GM23338 (cell line): ENCODE measurements at regions not wholly inside any gene's neighbourhood (a gene's known extent, or its start where the extent isn't known, plus 50 kb on each side); places are given as distances from the start of the nearest gene placed in this dataset.

Experiments
- ATAC-seq: fragments of 200-7000 bp; cut with Tn5 transposase; 3 replicates; pipeline ENCODE4 v1.9.1; 2020
- DNase-seq: peaks from one replicate; pipeline ENCODE4 v3.0.0-alpha.2; 2015; ENCODE audit warnings: low spot score
- H2AFZ ChIP-seq: fragments of 200-600 bp; sonication (generic); 2 replicates; pipeline ENCODE4 v1.8.0; 2016; ENCODE audit warnings: antibody characterized with exemption, mild to moderate bottlenecking, moderate library complexity
- H3F3A ChIP-seq: fragments of 200-600 bp; sonication (generic); replicated peaks from 2 replicates; pipeline ENCODE4 v1.8.0; 2017; ENCODE audit warnings: antibody characterized with exemption, mixed run types, low read depth
- H3K27ac ChIP-seq: fragments of 200-600 bp; sonication (generic); 2 replicates; pipeline ENCODE4 v1.6.1; 2016; ENCODE audit warnings: low read depth
- H3K27me3 ChIP-seq: fragments of 200-600 bp; sonication (generic); 2 replicates; pipeline ENCODE4 v1.8.0; 2016; ENCODE audit warnings: mild to moderate bottlenecking, mixed run types, moderate library complexity; ENCODE audit not compliant: insufficient read depth
- H3K36me3 ChIP-seq: fragments of 200-600 bp; sonication (generic); 2 replicates; pipeline ENCODE4 v1.8.0; 2016; ENCODE audit warnings: mild to moderate bottlenecking; ENCODE audit not compliant: insufficient read depth
- H3K4me1 ChIP-seq: fragments of 200-600 bp; sonication (generic); 2 replicates; pipeline ENCODE4 v1.8.0; 2016; ENCODE audit warnings: mild to moderate bottlenecking, moderate library complexity; ENCODE audit not compliant: insufficient read depth
- H3K4me2 ChIP-seq: fragments of 200-600 bp; sonication (generic); 2 replicates; pipeline ENCODE4 v1.7.1; 2017; ENCODE audit warnings: mixed run types
- H3K4me3 ChIP-seq: fragments of 200-600 bp; sonication (generic); 2 replicates; pipeline ENCODE4 v1.6.1; 2016; ENCODE audit warnings: mixed run types
- H3K79me2 ChIP-seq: fragments of 200-600 bp; sonication (generic); replicated peaks from 2 replicates; pipeline ENCODE4 v1.8.0; 2017; ENCODE audit warnings: mild to moderate bottlenecking; ENCODE audit not compliant: insufficient read depth
- H3K9me2 ChIP-seq: fragments of 200-600 bp; sonication (generic); 2 replicates; pipeline ENCODE4 v1.8.0; 2017; ENCODE audit not compliant: insufficient read depth
- H4K20me1 ChIP-seq: fragments of 200-600 bp; sonication (generic); replicated peaks from 2 replicates; pipeline ENCODE4 v1.8.0; 2017; ENCODE audit warnings: mild to moderate bottlenecking; ENCODE audit not compliant: insufficient read depth
- H3K27ac Mint-ChIP-seq: 2 replicates; pipeline ENCODE4 v1.8.0; 2020; ENCODE audit warnings: inconsistent platforms, mild to moderate bottlenecking, moderate library complexity, mixed read lengths
- H3K27me3 Mint-ChIP-seq: 3 replicates; pipeline ENCODE4 v1.8.0; 2022; ENCODE audit warnings: low read depth, mild to moderate bottlenecking, moderate library complexity, mixed read lengths, inconsistent platforms; ENCODE audit not compliant: insufficient read depth, poor library complexity
- H3K36me3 Mint-ChIP-seq: 3 replicates; pipeline ENCODE4 v1.8.0; 2021; ENCODE audit warnings: low read depth, mild to moderate bottlenecking, inconsistent platforms, moderate library complexity, mixed read lengths
- H3K4me1 Mint-ChIP-seq: 3 replicates; pipeline ENCODE4 v1.8.0; 2020; ENCODE audit warnings: mild to moderate bottlenecking, inconsistent platforms, mixed read lengths
- H3K4me3 Mint-ChIP-seq: 3 replicates; pipeline ENCODE4 v1.8.0; 2021; ENCODE audit warnings: moderate library complexity, mild to moderate bottlenecking, inconsistent platforms, mixed read lengths
- H3K9me3 Mint-ChIP-seq: 3 replicates; pipeline ENCODE4 v1.8.0; 2020; ENCODE audit warnings: moderate library complexity, mild to moderate bottlenecking, inconsistent platforms, mixed read lengths
- EZH2 ChIP-seq: fragments of 200-600 bp; sonication (generic); IDR thresholded peaks from one replicate; pipeline ENCODE4 v1.8.0; 2017; ENCODE audit warnings: antibody characterized with exemption, mild to moderate bottlenecking, low read depth; ENCODE audit not compliant: unreplicated experiment
- EZH2phosphoT487 ChIP-seq: fragments of 200-600 bp; sonication (generic); IDR thresholded peaks from one replicate; pipeline ENCODE4 v1.8.1; 2018; ENCODE audit warnings: antibody characterized with exemption; ENCODE audit not compliant: unreplicated experiment
- JUNB ChIP-seq: IDR thresholded peaks from one replicate; pipeline ENCODE4 v1.6.1; 2016; ENCODE audit warnings: antibody characterized with exemption; ENCODE audit not compliant: unreplicated experiment
- NANOG ChIP-seq: IDR thresholded peaks from 2 replicates; pipeline ENCODE4 v1.6.1; 2016; ENCODE audit warnings: antibody characterized with exemption, borderline replicate concordance
- POLR2AphosphoS5 ChIP-seq: IDR thresholded peaks from 2 replicates; pipeline ENCODE4 v1.6.1; 2016; ENCODE audit warnings: antibody characterized with exemption, low read depth
- STAT1 ChIP-seq: IDR thresholded peaks from one replicate; pipeline ENCODE4 v1.6.1; 2016; ENCODE audit warnings: antibody characterized with exemption; ENCODE audit not compliant: unreplicated experiment
- ZNF114 ChIP-seq: fragments of 250-450 bp; sonication (Bioruptor Pico); IDR thresholded peaks from 2 replicates; pipeline ENCODE4 v1.5.0; 2020; ENCODE audit warnings: mild to moderate bottlenecking, moderate library complexity
- ZNF331 ChIP-seq: fragments of 250-450 bp; sonication (Bioruptor Pico); IDR thresholded peaks from 2 replicates; pipeline ENCODE4 v1.5.0; 2020; ENCODE audit warnings: low read depth, mild to moderate bottlenecking, moderate library complexity
- TF ChIP-seq, protein P1 (sequence below): fragments of 250-450 bp; sonication (Bioruptor Pico); IDR thresholded peaks from 2 replicates; pipeline ENCODE4 v1.5.0; 2020; ENCODE audit warnings: mild to moderate bottlenecking, moderate library complexity
- TF ChIP-seq, protein P2 (sequence below), 2 experiments: fragments of 200-600 bp in 1 of 2; sonication (generic) in 1 of 2; conservative IDR thresholded peaks; 2 replicates each; pipeline versions ENCODE4 v1.5.1 to v1.6.1; 2016 to 2017; ENCODE audit warnings: antibody characterized with exemption in 2 of 2, low read depth in 2 of 2, mild to moderate bottlenecking in 2 of 2, moderate library complexity in 1 of 2

DNA sequence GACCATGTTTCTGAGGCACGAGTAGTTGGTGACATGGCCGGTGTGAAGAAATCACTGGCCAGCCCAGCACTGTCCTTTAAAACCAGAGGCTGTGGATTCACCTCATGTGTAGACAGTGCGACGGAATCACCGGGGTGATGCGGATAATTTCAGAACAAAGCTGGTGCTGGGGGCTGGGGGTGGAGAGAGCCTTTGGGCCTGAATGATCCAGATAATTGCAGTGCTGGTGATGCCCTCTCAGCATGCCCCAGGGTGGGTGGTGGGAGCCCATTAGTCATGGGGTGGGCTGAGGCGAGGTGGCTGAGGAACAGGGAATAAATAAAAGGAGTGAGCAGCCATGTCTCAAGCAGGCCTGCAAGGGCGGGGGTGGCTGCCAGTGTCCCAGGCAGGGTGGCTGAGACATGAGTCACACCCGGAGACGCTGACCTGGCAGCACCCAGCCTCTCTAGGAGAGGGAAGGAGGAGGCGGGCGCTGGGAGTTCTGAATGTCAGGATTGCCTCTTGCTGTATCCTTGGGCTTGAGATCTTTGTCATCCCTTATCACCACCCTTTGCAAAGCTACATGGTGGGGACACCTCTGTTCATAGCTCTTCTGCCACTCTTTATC, 61.1 kb upstream of the KCNK12 start (continued):
- TF ChIP-seq, protein P1, sequence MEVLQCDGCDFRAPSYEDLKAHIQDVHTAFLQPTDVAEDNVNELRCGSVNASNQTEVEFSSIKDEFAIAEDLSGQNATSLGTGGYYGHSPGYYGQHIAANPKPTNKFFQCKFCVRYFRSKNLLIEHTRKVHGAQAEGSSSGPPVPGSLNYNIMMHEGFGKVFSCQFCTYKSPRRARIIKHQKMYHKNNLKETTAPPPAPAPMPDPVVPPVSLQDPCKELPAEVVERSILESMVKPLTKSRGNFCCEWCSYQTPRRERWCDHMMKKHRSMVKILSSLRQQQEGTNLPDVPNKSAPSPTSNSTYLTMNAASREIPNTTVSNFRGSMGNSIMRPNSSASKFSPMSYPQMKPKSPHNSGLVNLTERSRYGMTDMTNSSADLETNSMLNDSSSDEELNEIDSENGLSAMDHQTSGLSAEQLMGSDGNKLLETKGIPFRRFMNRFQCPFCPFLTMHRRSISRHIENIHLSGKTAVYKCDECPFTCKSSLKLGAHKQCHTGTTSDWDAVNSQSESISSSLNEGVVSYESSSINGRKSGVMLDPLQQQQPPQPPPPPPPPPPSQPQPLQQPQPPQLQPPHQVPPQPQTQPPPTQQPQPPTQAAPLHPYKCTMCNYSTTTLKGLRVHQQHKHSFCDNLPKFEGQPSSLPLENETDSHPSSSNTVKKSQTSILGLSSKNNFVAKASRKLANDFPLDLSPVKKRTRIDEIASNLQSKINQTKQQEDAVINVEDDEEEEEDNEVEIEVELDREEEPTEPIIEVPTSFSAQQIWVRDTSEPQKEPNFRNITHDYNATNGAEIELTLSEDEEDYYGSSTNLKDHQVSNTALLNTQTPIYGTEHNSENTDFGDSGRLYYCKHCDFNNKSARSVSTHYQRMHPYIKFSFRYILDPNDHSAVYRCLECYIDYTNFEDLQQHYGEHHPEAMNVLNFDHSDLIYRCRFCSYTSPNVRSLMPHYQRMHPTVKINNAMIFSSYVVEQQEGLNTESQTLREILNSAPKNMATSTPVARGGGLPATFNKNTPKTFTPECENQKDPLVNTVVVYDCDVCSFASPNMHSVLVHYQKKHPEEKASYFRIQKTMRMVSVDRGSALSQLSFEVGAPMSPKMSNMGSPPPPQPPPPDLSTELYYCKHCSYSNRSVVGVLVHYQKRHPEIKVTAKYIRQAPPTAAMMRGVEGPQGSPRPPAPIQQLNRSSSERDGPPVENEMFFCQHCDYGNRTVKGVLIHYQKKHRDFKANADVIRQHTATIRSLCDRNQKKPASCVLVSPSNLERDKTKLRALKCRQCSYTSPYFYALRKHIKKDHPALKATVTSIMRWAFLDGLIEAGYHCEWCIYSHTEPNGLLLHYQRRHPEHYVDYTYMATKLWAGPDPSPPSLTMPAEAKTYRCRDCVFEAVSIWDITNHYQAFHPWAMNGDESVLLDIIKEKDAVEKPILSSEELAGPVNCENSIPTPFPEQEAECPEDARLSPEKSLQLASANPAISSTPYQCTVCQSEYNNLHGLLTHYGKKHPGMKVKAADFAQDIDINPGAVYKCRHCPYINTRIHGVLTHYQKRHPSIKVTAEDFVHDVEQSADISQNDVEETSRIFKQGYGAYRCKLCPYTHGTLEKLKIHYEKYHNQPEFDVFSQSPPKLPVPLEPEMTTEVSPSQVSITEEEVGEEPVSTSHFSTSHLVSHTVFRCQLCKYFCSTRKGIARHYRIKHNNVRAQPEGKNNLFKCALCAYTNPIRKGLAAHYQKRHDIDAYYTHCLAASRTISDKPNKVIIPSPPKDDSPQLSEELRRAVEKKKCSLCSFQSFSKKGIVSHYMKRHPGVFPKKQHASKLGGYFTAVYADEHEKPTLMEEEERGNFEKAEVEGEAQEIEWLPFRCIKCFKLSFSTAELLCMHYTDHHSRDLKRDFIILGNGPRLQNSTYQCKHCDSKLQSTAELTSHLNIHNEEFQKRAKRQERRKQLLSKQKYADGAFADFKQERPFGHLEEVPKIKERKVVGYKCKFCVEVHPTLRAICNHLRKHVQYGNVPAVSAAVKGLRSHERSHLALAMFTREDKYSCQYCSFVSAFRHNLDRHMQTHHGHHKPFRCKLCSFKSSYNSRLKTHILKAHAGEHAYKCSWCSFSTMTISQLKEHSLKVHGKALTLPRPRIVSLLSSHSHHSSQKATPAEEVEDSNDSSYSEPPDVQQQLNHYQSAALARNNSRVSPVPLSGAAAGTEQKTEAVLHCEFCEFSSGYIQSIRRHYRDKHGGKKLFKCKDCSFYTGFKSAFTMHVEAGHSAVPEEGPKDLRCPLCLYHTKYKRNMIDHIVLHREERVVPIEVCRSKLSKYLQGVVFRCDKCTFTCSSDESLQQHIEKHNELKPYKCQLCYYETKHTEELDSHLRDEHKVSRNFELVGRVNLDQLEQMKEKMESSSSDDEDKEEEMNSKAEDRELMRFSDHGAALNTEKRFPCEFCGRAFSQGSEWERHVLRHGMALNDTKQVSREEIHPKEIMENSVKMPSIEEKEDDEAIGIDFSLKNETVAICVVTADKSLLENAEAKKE: no peak
- no peak for TF ChIP-seq NANOG
- TF ChIP-seq ZNF331 (CRISPR knock-in tag): no peak
- TF ChIP-seq ZNF114 (CRISPR knock-in tag): no peak
- TF ChIP-seq POLR2AphosphoS5: no peak
- TF ChIP-seq EZH2phosphoT487: no peak
- no peak for TF ChIP-seq STAT1
- TF ChIP-seq, protein P2, sequence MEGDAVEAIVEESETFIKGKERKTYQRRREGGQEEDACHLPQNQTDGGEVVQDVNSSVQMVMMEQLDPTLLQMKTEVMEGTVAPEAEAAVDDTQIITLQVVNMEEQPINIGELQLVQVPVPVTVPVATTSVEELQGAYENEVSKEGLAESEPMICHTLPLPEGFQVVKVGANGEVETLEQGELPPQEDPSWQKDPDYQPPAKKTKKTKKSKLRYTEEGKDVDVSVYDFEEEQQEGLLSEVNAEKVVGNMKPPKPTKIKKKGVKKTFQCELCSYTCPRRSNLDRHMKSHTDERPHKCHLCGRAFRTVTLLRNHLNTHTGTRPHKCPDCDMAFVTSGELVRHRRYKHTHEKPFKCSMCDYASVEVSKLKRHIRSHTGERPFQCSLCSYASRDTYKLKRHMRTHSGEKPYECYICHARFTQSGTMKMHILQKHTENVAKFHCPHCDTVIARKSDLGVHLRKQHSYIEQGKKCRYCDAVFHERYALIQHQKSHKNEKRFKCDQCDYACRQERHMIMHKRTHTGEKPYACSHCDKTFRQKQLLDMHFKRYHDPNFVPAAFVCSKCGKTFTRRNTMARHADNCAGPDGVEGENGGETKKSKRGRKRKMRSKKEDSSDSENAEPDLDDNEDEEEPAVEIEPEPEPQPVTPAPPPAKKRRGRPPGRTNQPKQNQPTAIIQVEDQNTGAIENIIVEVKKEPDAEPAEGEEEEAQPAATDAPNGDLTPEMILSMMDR (conservative IDR thresholded peaks at IDR 0.05; ENCODE audit: low read depth in 2 of 2): no peak

DNA sequence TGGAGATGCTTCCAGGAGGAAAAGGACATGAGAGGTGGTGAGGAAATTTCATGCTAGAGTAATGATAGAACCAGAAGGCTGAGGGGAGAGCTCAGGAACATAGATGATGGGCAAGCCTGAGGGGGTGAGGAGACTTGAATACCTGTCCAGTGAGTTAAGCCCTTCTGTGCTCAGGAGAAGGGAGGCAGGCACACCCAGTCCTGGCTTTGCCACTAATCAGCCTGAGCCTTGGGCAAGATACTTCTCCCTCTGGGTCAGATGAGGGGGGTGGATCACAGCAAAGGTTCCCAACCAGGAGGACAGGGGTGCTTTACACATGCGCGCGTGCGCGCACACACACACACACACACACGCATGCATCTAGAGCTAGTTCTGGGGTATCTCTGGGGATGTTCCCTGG, 60.5 kb upstream of the KCNK12 start:
- no peaks in the 10 kb centered on the region for H3K36me3 ChIP-seq
- ATAC-seq (no peak), DNase-seq (no peak)
- Mint-ChIP-seq H3K36me3 (peaks cover 3% of the 10 kb centered on the region; the same call in 1 of the 3 replicates), H3K4me1 (peaks cover 29% of the 10 kb centered on the region), H3K4me3 (no peak overlapping the region), H3K27me3 (peaks cover 11% of the 10 kb centered on the region), H3K27ac (no peak overlapping the region), H3K9me3 (no peaks in the 10 kb centered on the region; the same call in 2 of the 3 replicates)
- no peaks in the 10 kb centered on the region for H3K79me2 ChIP-seq
- H3K4me2 ChIP-seq: no peak overlapping the region
- H3K9me2 ChIP-seq: peaks cover 5% of the 10 kb centered on the region; the same call in 1 of the 2 replicates
- H3F3A ChIP-seq: no peaks in the 10 kb centered on the region
- no peak overlapping the region for H2AFZ ChIP-seq
- no peak overlapping the region for H3K4me3 ChIP-seq
- H3K27me3 ChIP-seq: 0 out of 2 replicates have a peak, but pooled peaks cover 5% of the 10 kb centered on the region
- no peaks in the 10 kb centered on the region for H4K20me1 ChIP-seq
- no peak overlapping the region for H3K27ac ChIP-seq
- H3K4me1 ChIP-seq: peaks cover 16% of the 10 kb centered on the region
- no peak for TF ChIP-seq JUNB
- TF ChIP-seq ZNF114 (CRISPR knock-in tag): no peak
- no peak for TF ChIP-seq EZH2phosphoT487
- TF ChIP-seq POLR2AphosphoS5: no peak
- no peak for TF ChIP-seq EZH2
- TF ChIP-seq ZNF331 (CRISPR knock-in tag): no peak
